Testis (tissue), 2 donors: ENCODE measurements at regions not wholly inside any gene's neighbourhood (a gene's known extent, or its start where the extent isn't known, plus 50 kb on each side); places are given as distances from the start of the nearest gene placed in this dataset.
"Not testable (repeated sequence)": the region's sequence is repeated elsewhere in the genome, so short reads cannot be mapped to it uniquely, and the experiment has no call there.

Source experiments
- DNase-seq: peaks from one replicate; pipeline ENCODE4 v3.0.0-alpha.2; 2019
- H3K27ac ChIP-seq, 2 donors: fragments of 200-600 bp; sonication (generic); one replicate each; pipeline ENCODE4 v1.5.1; 2019
- H3K27me3 ChIP-seq: fragments of 200-600 bp; sonication (generic); one replicate; pipeline ENCODE4 v1.5.1; 2019
- H3K36me3 ChIP-seq: fragments of 200-600 bp; sonication (generic); one replicate; pipeline ENCODE4 v1.5.1; 2017; ENCODE audit warnings: low read depth; ENCODE audit errors: missing control alignments
- H3K4me1 ChIP-seq: fragments of 200-600 bp; sonication (generic); one replicate; pipeline ENCODE4 v1.5.1; 2019
- H3K4me3 ChIP-seq, 2 donors: fragments of 200-600 bp; sonication (generic); one replicate each; pipeline ENCODE4 v1.5.1; 2017 to 2019
- H3K9me3 ChIP-seq: fragments of 200-600 bp; sonication (generic); one replicate; pipeline ENCODE4 v1.5.1; 2017
- POLR2A ChIP-seq: fragments of 450-650 bp; IDR thresholded peaks from one replicate; pipeline ENCODE4 v1.6.1; 2017; ENCODE audit warnings: antibody characterized with exemption, mild to moderate bottlenecking, moderate library complexity
- WGBS, 2 donors: methylation state at CpG; one replicate each; pipeline ENCODE4 v1.1.5; 2018; 5-methylcytosine and 5-hydroxymethylcytosine counted together
- intact Hi-C: fragments of 100-400 bp; cut with DNase I; formaldehyde crosslinking; loops from one replicate; pipeline ENCODE4 v1.15.1; 2023; ENCODE audit warnings: low total_unique reads
- TF ChIP-seq, protein P1 (sequence below), 3 experiments: fragments of 450-650 bp in 2 of 3; fragments of 200-600 bp in 1 of 3; sonication (generic) in 1 of 3; IDR thresholded peaks; one replicate each; pipeline ENCODE4 v1.5.1; 2016 to 2019; ENCODE audit warnings: antibody characterized with exemption in 3 of 3, mild to moderate bottlenecking in 2 of 3, moderate library complexity in 1 of 3

DNA sequence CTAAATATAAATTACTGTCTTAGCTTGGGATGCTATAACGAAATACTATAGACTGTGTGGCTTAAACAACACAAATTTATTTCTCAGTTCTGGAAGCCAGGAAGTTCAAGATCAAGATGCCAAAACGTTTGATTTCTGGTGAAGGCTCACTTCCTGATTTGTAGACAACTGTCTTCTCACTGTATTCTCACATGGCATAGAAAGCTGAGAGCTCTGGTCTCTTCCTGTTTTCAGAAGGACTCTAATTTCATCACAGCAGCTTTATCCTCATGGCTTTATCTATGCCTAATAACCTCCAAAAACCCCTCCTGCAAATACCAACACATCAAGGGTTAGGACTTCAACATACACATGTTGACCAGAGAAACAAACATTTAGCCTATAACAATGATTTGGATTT is 1795.5 kb downstream of the MRPL39 start:
- TF ChIP-seq POLR2A = no peak
- TF ChIP-seq, protein P1, sequence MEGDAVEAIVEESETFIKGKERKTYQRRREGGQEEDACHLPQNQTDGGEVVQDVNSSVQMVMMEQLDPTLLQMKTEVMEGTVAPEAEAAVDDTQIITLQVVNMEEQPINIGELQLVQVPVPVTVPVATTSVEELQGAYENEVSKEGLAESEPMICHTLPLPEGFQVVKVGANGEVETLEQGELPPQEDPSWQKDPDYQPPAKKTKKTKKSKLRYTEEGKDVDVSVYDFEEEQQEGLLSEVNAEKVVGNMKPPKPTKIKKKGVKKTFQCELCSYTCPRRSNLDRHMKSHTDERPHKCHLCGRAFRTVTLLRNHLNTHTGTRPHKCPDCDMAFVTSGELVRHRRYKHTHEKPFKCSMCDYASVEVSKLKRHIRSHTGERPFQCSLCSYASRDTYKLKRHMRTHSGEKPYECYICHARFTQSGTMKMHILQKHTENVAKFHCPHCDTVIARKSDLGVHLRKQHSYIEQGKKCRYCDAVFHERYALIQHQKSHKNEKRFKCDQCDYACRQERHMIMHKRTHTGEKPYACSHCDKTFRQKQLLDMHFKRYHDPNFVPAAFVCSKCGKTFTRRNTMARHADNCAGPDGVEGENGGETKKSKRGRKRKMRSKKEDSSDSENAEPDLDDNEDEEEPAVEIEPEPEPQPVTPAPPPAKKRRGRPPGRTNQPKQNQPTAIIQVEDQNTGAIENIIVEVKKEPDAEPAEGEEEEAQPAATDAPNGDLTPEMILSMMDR (IDR thresholded peaks at IDR 0.05) = no peak
- intact Hi-C loops = no loop called here
- no peaks in the 10 kb centered on the region for H3K9me3 ChIP-seq
- H3K36me3 ChIP-seq = no peaks in the 10 kb centered on the region
- no peaks in the 10 kb centered on the region for H3K4me1 ChIP-seq
- no peak overlapping the region for H3K4me3 ChIP-seq
- DNase-seq = no peak
- WGBS, 2 donors = 44 to 55% methylated on average over 2 of the region's 2 CpGs
- H3K27me3 ChIP-seq = no peaks in the 10 kb centered on the region
- H3K27ac ChIP-seq = no peak overlapping the region

- Histone ChIP-seq H3K4me1 (no peaks in the 10 kb centered on the region), H3K27me3 (no peaks in the 10 kb centered on the region), H3K27ac (no peak overlapping the region), H3K9me3 (no peaks in the 10 kb centered on the region), H3K4me3 (no peak overlapping the region), H3K36me3 (no peaks in the 10 kb centered on the region)
- WGBS, 2 donors = 56 to 72% methylated on average over 2 of the region's 2 CpGs
- no peak for TF ChIP-seq POLR2A
- TF ChIP-seq, protein P1 (IDR thresholded peaks at IDR 0.05) = no peak
- DNase-seq = no peak
- intact Hi-C loops = no loop called here
Observed at GRCh38 chr21:23809573-23809972, 1797.7 kb downstream of the MRPL39 start.

DNA sequence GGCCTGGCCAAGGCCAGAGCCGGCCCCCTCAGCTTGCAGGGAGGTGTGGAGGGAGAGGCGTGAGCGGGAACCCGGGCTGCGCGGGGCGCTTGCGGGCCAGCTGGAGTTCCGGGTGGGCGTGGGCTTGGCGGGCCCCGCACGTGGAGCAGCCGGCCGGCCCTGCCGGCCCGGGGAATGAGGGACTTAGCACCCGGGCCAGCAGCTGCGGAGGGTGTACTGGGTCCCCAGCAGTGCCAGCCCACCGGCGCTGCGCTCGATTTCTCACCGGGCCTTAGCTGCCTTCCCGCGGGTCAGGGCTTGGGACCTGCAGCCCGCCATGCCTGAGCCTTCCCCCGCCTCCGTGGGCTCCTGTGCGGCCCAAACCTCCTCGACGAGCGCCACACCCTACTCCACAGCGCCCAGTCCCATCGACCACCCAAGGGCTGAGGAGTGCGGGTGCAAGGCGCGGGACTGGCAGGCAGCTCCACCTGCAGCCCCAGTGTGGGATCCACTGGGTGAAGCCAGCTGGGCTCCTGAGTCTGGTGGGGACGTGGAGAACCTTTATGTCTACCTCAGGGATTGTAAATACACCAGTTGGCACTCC is 1800.2 kb downstream of the MRPL39 start:
- H3K4me3 ChIP-seq = peak overlapping the region in 1 of 2 donors; percentile 23
- H3K4me1 ChIP-seq, H3K36me3 ChIP-seq, H3K9me3 ChIP-seq, H3K27me3 ChIP-seq, DNase-seq, H3K27ac ChIP-seq, intact Hi-C loops: not testable (repeated sequence)
- 84% methylated on average over 35 of the region's 39 CpGs; no CpG with 5 or more reads in 1 of the 2 donors for WGBS, 2 donors

- Histone ChIP-seq H3K36me3 (no peaks in the 10 kb centered on the region), H3K9me3 (no peaks in the 10 kb centered on the region), H3K4me3 (no peak overlapping the region), H3K27ac (no peak overlapping the region), H3K4me1 (no peaks in the 10 kb centered on the region), H3K27me3 (no peaks in the 10 kb centered on the region)
- DNase-seq = no peak
- TF ChIP-seq, protein P1 (IDR thresholded peaks at IDR 0.05) = no peak
- no peak for TF ChIP-seq POLR2A
- 68 to 77% methylated on average over 5 of the region's 5 CpGs for WGBS, 2 donors
- intact Hi-C loops = no loop called here
Observed at GRCh38 chr21:23804866-23805265, 1802.4 kb downstream of the MRPL39 start.

DNA sequence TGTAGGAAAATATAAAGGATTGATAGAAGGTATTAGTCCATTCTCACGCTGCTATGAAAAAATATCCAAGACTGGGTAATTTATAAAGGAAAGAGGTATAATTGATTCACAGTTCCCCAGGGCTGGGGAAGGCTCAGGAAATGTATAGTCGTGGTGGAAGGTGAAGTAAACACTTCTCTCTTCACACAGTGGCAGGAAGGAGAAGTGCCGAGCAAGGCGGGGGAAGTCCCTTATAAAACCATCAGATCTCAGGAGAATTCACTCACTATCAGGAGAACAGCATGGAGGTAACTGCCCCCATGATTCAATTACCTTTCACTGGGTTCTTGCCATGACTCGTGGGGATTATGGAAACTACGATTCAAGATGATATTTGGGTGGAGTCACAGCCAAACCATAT is 1806.0 kb downstream of the MRPL39 start:
- Histone ChIP-seq H3K4me1 (no peaks in the 10 kb centered on the region), H3K27ac (no peak overlapping the region), H3K36me3 (no peaks in the 10 kb centered on the region), H3K27me3 (no peaks in the 10 kb centered on the region), H3K9me3 (no peaks in the 10 kb centered on the region), H3K4me3 (no peak overlapping the region)
- intact Hi-C loops = no loop called here
- no peak for DNase-seq
- no peak for TF ChIP-seq POLR2A
- TF ChIP-seq, protein P1 (IDR thresholded peaks at IDR 0.05) = no peak
- WGBS, 2 donors = 54 to 58% methylated on average over 6 of the region's 6 CpGs
